Stimulated activated naive CD8-positive, alpha-beta T cell treated with anti-CD3 and anti-CD28 coated beads, Interleukin-15, amount 100 ng/mL, for 72 hours (primary cell): ENCODE measurements at regions not wholly inside any gene's neighbourhood (a gene's known extent, or its start where the extent isn't known, plus 50 kb on each side); places are given as distances from the start of the nearest gene placed in this dataset.

Source experiments
- ATAC-seq: fragments of 150-1000 bp; cut with Tn5 transposase; 2 replicates; pipeline ENCODE4 v1.10.0; 2021; ENCODE audit warnings: mild to moderate bottlenecking, moderate library complexity
- DNase-seq, 2 donors: peaks; one replicate each; pipeline ENCODE4 v3.0.0; 2021 to 2022
- H3K27ac Mint-ChIP-seq, 2 donors: one replicate each; pipeline ENCODE4 v1.8.0; 2022; ENCODE audit warnings: mild to moderate bottlenecking in 2 of 2, mixed read lengths in 2 of 2, moderate library complexity in 2 of 2
- H3K27me3 Mint-ChIP-seq: one replicate; pipeline ENCODE4 v1.8.0; 2022; ENCODE audit warnings: mixed read lengths
- H3K4me1 Mint-ChIP-seq: one replicate; pipeline ENCODE4 v1.8.0; 2022; ENCODE audit warnings: mild to moderate bottlenecking, mixed read lengths
- H3K4me3 Mint-ChIP-seq, 2 donors: one replicate each; pipeline ENCODE4 v1.8.0; 2022; ENCODE audit warnings: mild to moderate bottlenecking in 2 of 2, mixed read lengths in 2 of 2, moderate library complexity in 1 of 2
- H3K9me3 Mint-ChIP-seq, 2 donors: one replicate each; pipeline ENCODE4 v1.8.0; 2022; ENCODE audit warnings: mixed read lengths in 2 of 2

DNA sequence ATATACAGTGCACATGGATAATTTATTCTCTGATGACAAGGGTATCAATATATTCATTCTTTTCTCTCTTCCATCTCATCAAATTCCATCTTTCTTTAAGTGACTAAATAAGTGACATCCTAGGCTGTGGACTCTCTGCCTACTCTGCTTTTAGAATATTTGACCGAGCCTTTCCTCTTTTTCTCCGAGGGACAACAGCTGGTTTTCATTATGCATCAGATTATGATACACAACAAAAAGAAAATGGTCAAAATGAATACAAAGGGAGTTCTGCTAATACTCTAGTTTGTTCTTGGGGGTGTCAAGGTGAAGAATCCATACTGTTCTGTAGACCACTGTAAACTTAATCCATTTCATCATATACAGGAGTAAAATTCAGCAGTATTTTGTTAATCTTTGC, 942.6 kb downstream of the KCNJ2 start:
- ATAC-seq (no peak), DNase-seq (no peak)
- no peaks in the 10 kb centered on the region for H3K4me1 Mint-ChIP-seq
- peaks cover 0 to 5% of the 10 kb centered on the region in 2 donors for H3K9me3 Mint-ChIP-seq
- no peaks in the 10 kb centered on the region for H3K27me3 Mint-ChIP-seq
- no peak overlapping the region for H3K27ac Mint-ChIP-seq
- H3K4me3 Mint-ChIP-seq: no peak overlapping the region

DNA sequence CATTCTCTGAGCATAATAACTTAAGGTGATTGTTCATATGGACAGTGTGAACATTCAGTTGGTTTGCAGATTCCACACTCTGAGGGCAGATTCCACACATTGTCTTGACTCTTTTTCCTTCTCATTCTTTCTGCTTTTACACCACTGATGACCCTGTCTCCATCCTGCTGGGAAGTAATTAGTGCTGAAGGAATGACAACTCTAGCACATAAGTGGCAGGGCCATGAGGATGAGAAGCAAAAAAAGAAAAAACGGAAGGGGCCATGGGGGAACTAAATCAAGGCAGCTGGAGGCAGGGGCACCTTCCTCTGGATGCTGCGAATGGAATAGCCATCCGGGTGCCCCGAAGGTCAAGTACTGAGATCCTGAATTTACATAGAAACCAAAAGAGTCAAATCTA, 944.0 kb downstream of the KCNJ2 start:
- DNase-seq: no peak

DNA sequence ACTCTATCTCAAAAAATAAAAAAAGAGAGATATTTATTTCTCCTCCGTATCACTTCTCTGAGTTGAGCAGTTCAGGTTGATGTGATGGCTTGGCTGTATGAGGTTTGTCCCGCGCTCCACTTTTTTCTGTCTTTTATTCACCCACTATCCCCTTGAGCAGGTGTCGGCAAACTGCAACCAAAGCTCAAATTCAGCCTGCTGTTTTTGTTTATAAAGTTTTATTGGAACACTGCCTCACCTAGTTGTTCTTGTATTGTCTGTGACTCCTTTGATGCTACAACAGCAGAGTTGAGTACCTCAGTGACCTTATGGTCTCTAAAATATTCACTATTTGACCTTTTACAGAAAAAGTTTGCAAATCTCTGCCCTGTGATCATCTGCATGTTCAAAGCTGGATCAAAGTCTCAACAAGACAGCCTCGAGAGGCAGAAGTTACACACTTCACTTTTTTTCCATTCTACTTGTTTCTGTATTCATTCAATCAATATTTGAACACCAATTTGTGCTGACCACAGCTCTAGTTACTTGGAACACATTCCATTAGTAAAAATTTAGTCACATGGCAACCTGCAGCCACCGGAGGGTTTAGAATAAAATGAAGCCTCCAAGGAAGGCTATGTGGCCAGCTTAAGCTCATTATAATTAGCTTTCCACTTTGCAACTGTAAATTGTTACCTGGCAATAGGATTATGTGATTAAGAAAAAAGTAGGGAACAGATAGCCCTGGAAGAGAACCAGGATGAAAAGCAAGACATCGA, 945.8 kb downstream of the KCNJ2 start:
- Mint-ChIP-seq H3K4me1 (no peaks in the 10 kb centered on the region), H3K27ac (no peak overlapping the region), H3K9me3 (peaks cover 0 to 10% of the 10 kb centered on the region in 2 donors), H3K4me3 (no peak overlapping the region), H3K27me3 (no peaks in the 10 kb centered on the region)
- DNase-seq (no peak), ATAC-seq (no peak)

More for the DNA sequence above, 944.0 kb downstream of the KCNJ2 start:
- H3K4me3 Mint-ChIP-seq: no peak overlapping the region
- no peak overlapping the region for H3K27ac Mint-ChIP-seq
- ATAC-seq: no peak
- no peaks in the 10 kb centered on the region for H3K4me1 Mint-ChIP-seq
- H3K9me3 Mint-ChIP-seq: peaks cover 0 to 10% of the 10 kb centered on the region in 2 donors
- H3K27me3 Mint-ChIP-seq: no peaks in the 10 kb centered on the region

DNA sequence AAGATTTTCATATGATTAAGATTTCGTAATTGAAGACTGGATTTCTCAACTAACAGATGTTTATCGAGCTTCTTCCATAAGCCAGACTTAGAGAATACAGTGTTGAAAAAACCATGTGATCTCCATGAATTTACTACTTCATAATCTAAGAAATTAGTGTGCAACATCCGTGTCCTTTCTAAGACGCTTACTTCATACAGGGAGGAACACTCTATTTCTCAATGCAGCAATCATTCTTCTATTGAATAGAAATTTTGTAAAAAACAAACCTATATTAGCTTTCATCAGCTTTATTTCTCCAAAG, 946.3 kb downstream of the KCNJ2 start:
- ATAC-seq (no peak), DNase-seq (no peak)
- no peak overlapping the region for H3K27ac Mint-ChIP-seq
- H3K27me3 Mint-ChIP-seq: no peaks in the 10 kb centered on the region
- peaks cover 0 to 10% of the 10 kb centered on the region in 2 donors for H3K9me3 Mint-ChIP-seq
- no peak overlapping the region for H3K4me3 Mint-ChIP-seq
- no peaks in the 10 kb centered on the region for H3K4me1 Mint-ChIP-seq

DNA sequence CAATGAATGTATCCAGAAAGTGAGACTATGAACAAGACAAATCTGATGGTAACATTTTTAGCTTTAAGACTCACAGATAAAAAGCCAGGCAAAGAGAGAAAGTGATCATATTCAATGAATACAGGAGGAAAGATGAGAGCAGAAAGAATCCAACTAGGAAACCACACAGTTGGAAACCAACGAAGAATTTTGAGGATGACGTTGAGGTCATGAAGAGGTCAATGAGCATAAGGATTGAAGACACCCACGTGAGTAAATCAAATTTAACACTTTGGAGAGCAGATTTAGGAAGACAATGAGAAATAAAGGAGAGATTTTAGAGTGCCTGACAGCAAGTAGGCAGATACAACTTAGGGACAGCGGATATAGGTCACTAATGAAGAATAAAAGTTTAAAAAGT, 948.1 kb downstream of the KCNJ2 start:
- ATAC-seq (no peak), DNase-seq (no peak)
- Mint-ChIP-seq H3K27me3 (no peaks in the 10 kb centered on the region), H3K27ac (no peak overlapping the region), H3K4me1 (no peaks in the 10 kb centered on the region), H3K9me3 (peaks cover 9 to 10% of the 10 kb centered on the region in 2 donors), H3K4me3 (no peak overlapping the region)

DNA sequence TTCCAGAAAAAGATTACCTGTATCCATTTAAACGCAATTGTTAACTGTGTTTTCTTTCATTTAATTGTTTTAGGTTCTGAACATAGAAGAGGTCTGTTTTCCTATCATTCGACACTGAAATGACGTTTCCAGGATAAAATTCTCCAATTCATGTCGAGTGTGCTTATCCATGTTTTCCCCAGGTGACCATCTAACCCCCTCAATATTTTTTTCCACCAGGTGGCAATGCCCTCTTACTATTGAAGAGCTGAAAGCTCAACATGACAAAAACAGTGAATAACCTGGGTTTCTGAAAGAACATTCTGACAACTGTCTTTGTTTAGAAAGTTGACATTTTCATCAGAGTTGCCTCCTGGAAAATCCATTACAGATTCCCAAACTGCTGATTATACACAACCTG, 948.7 kb downstream of the KCNJ2 start:
- ATAC-seq (no peak), DNase-seq (no peak)
- Mint-ChIP-seq H3K4me1 (no peaks in the 10 kb centered on the region), H3K27me3 (no peaks in the 10 kb centered on the region), H3K9me3 (peaks cover 10 to 14% of the 10 kb centered on the region in 2 donors), H3K4me3 (no peak overlapping the region), H3K27ac (no peak overlapping the region)

DNA sequence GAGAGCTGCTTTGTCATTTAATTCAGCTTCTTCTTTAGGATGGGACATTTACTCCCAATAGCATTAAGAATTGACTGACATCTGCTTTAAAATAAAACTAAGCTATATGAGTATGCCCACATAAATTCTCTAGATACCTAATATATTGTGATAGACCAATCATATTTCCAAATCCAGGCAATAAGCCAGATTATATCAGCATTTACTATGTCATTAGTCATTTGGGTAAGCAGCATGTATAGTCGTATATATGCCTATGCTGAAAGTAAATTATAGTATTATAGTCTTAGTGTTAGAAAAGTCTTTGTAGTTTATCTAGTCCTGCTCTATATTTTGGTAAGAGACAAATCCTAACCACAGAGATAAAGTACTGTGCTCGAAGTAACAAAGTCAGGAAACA, 958.1 kb downstream of the KCNJ2 start:
- H3K27me3 Mint-ChIP-seq: no peaks in the 10 kb centered on the region
- H3K4me1 Mint-ChIP-seq: no peaks in the 10 kb centered on the region
- no peak for ATAC-seq
- H3K27ac Mint-ChIP-seq: no peak overlapping the region
- no peak for DNase-seq
- peaks cover 7 to 13% of the 10 kb centered on the region in 2 donors for H3K9me3 Mint-ChIP-seq
- no peak overlapping the region for H3K4me3 Mint-ChIP-seq

DNA sequence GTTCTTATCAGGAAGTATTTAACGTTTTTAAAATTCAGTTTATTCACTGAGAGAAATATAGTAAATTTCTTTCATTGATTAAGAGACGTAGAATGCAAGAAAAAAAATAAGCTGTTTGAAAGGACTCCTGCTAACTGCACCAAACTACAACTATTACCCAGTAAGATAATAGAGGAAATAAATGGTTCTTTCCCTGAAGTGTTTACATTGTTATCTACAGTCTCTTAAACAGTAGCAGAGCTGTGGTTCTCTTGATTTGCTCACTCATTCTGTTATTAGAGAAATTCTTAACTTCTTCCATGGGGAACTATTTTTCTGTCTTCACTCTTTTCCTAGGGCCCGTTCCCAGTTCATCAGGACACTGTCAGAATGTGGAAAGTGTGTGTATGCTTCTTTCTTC, 973.0 kb downstream of the KCNJ2 start:
- Mint-ChIP-seq H3K27ac (no peak overlapping the region), H3K27me3 (no peaks in the 10 kb centered on the region), H3K4me1 (no peaks in the 10 kb centered on the region), H3K4me3 (no peak overlapping the region), H3K9me3 (peaks cover 0 to 6% of the 10 kb centered on the region in 2 donors)
- DNase-seq (no peak), ATAC-seq (no peak)

DNA sequence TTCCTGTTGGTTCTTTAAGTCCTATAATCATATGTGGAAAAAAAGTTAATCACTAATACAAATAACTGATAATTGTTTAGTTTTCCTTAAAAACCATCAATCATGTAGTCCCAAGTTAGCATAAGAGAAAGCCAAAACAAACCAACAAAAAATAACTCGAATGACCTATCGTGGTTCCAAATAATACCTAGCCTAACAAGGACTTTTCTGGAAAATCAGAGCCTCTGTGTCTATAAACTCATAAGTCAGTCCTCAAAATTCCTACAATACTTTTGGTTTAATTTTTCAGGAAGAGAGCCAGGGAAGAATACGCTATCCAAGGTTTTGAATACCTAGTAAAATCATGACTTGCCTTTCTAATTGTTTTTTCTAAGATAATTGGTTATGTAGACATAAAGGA, 975.3 kb upstream of the SOX9 start:
- Mint-ChIP-seq H3K9me3 (no peaks in the 10 kb centered on the region), H3K4me1 (no peaks in the 10 kb centered on the region), H3K27me3 (no peaks in the 10 kb centered on the region), H3K4me3 (no peak overlapping the region), H3K27ac (no peak overlapping the region)
- ATAC-seq: no peak
- no peak for DNase-seq

DNA sequence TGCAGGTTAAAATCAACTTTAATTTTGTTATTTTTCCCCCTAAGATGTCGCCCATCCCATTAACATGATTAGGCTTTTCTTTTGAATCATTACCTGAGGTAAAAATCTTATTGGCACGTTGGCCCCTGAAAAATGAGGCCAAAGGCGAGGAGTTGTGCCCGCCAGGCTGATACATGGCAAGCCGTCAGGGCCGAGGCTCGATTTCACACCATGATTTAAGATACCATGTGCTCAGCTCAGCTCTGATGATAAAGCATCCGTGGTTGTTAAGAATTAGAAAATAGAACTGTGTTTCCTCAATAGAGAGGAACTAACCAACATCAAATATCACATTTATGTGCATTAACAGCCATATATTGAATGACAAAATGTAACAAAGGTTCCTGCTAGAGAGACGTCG, 972.9 kb upstream of the SOX9 start:
- ATAC-seq (no peak), DNase-seq (no peak)
- H3K9me3 Mint-ChIP-seq: no peaks in the 10 kb centered on the region
- H3K27me3 Mint-ChIP-seq: no peaks in the 10 kb centered on the region
- no peak overlapping the region for H3K4me3 Mint-ChIP-seq
- no peaks in the 10 kb centered on the region for H3K4me1 Mint-ChIP-seq
- no peak overlapping the region for H3K27ac Mint-ChIP-seq

DNA sequence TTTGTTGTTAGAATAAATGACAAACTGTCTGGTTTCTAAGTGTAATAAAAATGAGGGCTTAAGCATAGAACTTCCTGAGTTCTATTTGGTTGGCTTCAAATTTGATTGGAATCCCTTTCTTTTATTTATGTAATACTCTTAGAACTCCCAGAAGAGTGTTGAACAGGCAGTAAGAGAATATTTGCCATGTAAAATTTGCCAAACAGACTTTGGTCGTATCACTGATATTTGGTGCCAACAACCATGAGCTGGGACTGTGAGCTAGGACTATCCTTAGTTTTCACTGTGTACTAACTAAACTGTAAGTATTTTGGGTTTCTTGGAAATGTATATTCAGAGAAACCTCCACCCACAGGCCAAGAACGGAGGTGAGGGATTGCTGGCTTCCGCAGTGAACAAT, 971.2 kb upstream of the SOX9 start:
- no peak for ATAC-seq

DNA sequence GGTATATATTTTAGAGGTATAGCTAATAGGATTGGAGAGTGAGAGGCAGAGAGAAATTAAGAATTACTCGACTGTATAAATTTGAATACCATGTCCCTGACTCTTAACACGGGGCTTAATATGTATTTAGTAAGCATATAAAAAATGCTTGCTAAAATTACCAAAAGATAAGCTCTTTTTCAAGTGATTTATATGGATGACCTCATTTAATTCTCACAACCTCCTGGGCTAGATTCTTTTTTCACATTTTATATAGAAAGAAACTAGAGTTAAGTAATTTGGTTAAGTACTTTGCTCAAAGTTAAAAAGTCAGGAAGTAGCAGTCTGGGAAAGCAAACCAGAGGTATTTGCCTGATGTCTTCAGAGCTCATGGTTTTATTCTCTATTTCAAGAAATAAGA, 963.5 kb upstream of the SOX9 start:
- peaks cover 6% of the 10 kb centered on the region in 2 donors for H3K9me3 Mint-ChIP-seq
- no peaks in the 10 kb centered on the region for H3K4me1 Mint-ChIP-seq
- H3K27me3 Mint-ChIP-seq: no peaks in the 10 kb centered on the region
- H3K27ac Mint-ChIP-seq: no peak overlapping the region
- H3K4me3 Mint-ChIP-seq: no peak overlapping the region
- ATAC-seq: no peak
- no peak for DNase-seq

More for the DNA sequence above, 971.2 kb upstream of the SOX9 start:
- H3K27me3 Mint-ChIP-seq: no peaks in the 10 kb centered on the region
- H3K4me3 Mint-ChIP-seq: no peak overlapping the region
- no peak overlapping the region for H3K27ac Mint-ChIP-seq
- no peaks in the 10 kb centered on the region for H3K4me1 Mint-ChIP-seq
- H3K9me3 Mint-ChIP-seq: no peaks in the 10 kb centered on the region
- DNase-seq: no peak

DNA sequence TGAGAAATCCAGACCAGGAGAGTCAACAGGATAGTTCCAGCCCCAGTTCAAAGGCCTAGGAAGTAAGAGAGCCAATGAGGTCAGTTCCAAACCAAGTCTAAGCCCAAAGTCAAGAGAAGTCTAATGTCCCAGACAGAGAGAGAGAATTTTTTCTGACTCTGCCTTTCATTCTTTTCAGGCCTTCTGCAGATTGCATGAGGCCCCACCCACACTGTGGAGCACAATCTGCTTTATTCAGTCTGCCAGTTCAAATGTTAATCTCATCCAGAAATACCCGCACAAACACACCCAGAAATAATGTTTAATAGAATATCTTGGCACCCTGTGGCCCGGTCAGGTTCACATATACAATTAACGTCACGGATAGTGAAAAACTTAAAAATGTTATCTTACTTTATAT, 962.4 kb upstream of the SOX9 start:
- Mint-ChIP-seq H3K27ac (no peak overlapping the region), H3K4me3 (no peak overlapping the region), H3K9me3 (peaks cover 6% of the 10 kb centered on the region in 2 donors), H3K4me1 (no peaks in the 10 kb centered on the region), H3K27me3 (no peaks in the 10 kb centered on the region)
- no peak for DNase-seq
- no peak for ATAC-seq

DNA sequence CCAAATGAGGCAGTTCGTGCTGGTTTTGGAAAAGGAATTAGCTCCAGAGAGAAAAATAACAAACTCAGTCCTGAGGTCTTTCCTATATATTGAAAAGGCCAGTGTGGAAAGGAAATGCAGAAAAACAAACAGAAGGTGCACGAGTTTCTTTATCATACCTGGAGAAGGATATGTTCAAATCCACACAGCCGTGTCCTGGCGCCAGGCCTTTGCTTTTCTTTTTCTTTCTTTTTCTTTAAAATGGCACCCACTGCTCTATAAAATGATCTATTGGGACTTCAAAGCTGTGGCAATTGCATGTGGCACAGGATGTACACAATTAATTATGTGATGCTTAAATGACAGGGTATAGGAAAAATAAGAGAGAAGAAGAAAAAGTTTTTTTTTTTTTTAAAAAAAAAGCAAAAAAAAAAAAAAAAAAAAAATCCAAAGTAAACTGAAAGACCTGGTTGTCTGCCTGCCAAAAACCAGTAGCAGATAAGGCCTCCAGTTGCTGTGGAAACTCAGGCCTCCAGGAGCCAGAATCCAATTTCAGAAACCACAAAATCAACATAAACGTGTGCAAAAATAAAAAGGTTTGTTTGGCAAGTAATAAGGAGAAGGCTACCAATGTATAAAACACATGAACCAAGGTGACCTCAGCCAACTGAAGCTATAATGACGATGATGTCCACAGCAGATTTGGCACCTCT, 957.6 kb upstream of the SOX9 start:
- no peaks in the 10 kb centered on the region for H3K27me3 Mint-ChIP-seq
- ATAC-seq (no peak), DNase-seq (no peak)
- no peaks in the 10 kb centered on the region for H3K4me1 Mint-ChIP-seq
- no peak overlapping the region for H3K27ac Mint-ChIP-seq
- no peak overlapping the region for H3K4me3 Mint-ChIP-seq
- peaks cover 6% of the 10 kb centered on the region in 2 donors for H3K9me3 Mint-ChIP-seq

DNA sequence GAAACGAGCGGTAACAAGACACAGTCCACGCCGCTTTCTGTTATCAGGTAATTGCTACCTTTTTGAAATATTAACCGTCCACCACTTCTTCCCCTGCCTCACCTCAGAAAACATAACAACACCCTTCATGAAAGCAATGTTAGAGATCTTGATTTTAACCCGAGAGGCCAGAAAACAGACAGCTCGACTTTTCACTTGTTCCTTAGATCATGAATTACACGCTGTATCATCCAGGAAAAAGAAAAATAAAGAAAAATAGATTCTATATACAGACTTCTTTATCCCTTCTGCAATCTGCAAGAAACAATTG, 957.1 kb upstream of the SOX9 start:
- Mint-ChIP-seq H3K9me3 (peaks cover 6% of the 10 kb centered on the region in 2 donors), H3K27me3 (no peaks in the 10 kb centered on the region), H3K4me1 (no peaks in the 10 kb centered on the region), H3K4me3 (no peak overlapping the region), H3K27ac (no peak overlapping the region)
- DNase-seq (no peak), ATAC-seq (no peak)

DNA sequence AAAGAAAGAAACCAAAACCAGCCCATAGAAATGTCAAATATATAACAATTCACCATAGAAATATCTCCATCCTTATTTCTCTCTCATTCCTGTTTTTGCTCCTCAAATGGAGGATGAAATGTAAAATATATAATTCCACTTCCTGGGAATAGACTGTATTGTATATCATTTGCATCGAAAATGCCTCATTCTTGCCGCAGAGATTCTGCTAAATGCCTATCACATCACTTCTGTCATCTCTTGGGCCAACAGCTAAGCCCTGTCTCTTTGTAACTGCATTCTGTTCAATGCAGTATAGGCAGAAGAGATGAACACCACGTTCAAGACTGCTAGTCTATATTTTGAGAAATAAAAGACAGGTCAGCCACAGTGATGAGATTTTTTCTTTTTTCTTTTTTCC, 956.3 kb upstream of the SOX9 start:
- ATAC-seq (no peak), DNase-seq (no peak)
- no peak overlapping the region for H3K27ac Mint-ChIP-seq
- no peak overlapping the region for H3K4me3 Mint-ChIP-seq
- H3K27me3 Mint-ChIP-seq: no peaks in the 10 kb centered on the region
- peaks cover 4 to 6% of the 10 kb centered on the region in 2 donors for H3K9me3 Mint-ChIP-seq
- no peaks in the 10 kb centered on the region for H3K4me1 Mint-ChIP-seq

DNA sequence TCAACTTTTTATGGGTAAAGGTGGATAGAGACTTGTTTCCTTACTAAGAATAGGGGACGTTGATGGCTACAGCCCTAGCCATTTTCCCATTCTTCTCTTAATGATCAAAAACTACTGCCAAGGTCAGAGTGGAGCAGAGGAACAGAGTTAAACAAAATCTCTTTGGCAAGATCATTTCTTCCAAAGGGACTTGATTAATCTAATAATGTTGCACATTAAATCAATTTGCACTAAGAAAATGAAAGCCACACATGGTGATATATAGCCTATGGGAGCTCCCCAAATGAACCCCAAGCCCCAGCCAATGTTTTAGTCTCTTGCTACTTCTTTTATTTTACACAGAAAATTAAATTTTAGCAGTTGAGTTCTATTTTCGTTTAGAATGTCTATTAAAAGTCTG, 954.5 kb upstream of the SOX9 start:
- H3K4me3 Mint-ChIP-seq: no peak overlapping the region
- no peak overlapping the region for H3K27ac Mint-ChIP-seq
- no peaks in the 10 kb centered on the region for H3K27me3 Mint-ChIP-seq
- no peaks in the 10 kb centered on the region for H3K4me1 Mint-ChIP-seq
- no peak for ATAC-seq
- no peak for DNase-seq
- peaks cover 0 to 3% of the 10 kb centered on the region in 2 donors for H3K9me3 Mint-ChIP-seq
